ENCODE measurements at regions not wholly inside any gene's neighbourhood (a gene's known extent, or its start where the extent isn't known, plus 50 kb on each side); places are given as distances from the start of the nearest gene placed in this dataset.

- TF ChIP-seq CTCF (IDR thresholded peaks at IDR 0.05) (no peak), POLR2A (IDR thresholded peaks at IDR 0.05) (no peak)
Observed at GRCh38 chr11:111194860-111195568, 50.5 kb upstream of the POU2AF2 start.

All from uterus (tissue), 2 donors.